ENCODE measurements at regions not wholly inside any gene's neighbourhood (a gene's known extent, or its start where the extent isn't known, plus 50 kb on each side); places are given as distances from the start of the nearest gene placed in this dataset.
"Not testable (repeated sequence)": the region's sequence is repeated elsewhere in the genome, so short reads cannot be mapped to it uniquely, and the experiment has no call there.

- DNase-seq = no peak
Observed at GRCh38 chr5:103706939-103707682, 144.5 kb upstream of the NUDT12 start.

- DNase-seq = no peak
Observed at GRCh38 chr5:103703617-103704016, 141.0 kb upstream of the NUDT12 start.

- DNase-seq = no peak
Observed at GRCh38 chr5:103693517-103693916, 130.9 kb upstream of the NUDT12 start.

GRCh38 chr5:103690676-103691075, 128.1 kb upstream of the NUDT12 start:
- no peak for DNase-seq

- DNase-seq = no peak
Observed at GRCh38 chr5:103679873-103680272, 117.3 kb upstream of the NUDT12 start.

GRCh38 chr5:103676198-103676597, 113.6 kb upstream of the NUDT12 start:
- not testable (repeated sequence) for DNase-seq

DNA sequence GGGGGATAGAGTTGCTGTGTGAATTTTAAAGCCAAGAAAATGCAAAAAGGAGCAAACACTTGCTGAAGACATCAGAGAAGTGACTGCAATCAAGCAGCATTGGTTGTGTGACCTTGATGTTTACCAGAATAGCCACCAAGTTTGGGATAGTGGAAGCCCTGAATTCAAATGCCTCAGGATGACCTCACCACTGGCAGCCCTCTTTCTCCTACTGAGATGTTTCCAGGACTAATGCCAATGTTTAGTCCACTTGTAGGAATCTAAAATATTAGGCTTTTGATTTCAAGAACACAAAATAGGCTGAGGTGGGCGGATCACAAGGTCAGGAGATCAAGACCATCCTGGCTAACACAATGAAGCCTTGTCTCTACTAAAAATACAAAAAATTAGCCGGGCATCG, 112.2 kb upstream of the NUDT12 start:
- DNase-seq = no peak

DNA sequence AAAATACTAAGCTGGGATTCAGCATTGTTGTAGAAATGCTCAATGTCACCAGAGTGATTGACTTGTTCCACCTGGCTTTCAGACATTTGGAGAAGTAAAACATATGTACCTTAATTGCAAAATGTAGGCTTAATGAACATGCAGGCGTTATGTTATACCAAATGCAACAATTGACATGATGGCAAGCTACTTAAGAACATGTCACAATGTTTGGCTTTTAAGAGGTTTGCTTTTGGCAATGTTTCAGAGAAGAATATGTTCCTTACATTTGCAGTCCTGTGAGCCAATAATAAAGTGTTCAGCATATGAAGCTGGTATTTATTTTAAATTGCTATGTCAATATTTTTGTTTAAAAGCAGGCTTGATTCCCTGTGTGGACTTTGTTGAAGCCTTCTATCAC, 111.7 kb upstream of the NUDT12 start:
- no peak for DNase-seq

DNA sequence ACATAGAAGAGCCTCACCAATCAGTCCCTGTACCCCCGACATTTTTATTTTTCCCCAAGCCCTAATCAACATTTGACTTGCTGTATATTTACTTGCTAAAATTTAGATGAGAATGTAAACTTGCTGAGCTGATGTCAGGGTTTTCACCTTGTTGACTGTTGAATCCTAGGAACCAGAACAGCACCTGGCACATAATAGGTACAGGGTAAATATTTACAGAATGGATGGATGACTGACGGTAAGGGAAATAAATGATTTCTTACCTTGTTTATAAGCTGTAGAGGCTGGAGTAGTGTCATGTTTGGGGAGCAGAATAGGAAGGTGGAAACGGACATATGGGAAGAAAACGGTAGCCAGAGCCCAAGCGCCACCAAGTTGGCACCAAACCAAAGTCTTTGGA, 107.0 kb upstream of the NUDT12 start:
- DNase-seq = no peak

GRCh38 chr5:103668281-103668680, 105.7 kb upstream of the NUDT12 start:
- no peak for DNase-seq

- peak; percentile 50 for DNase-seq
Observed at GRCh38 chr5:103667068-103667467, 104.5 kb upstream of the NUDT12 start.

GRCh38 chr5:103657301-103657700, 94.7 kb upstream of the NUDT12 start:
- DNase-seq = no peak

- no peak for DNase-seq
Observed at GRCh38 chr5:103648086-103648485, 85.5 kb upstream of the NUDT12 start.

GRCh38 chr5:103646698-103647614, 84.4 kb upstream of the NUDT12 start:
- no peak for DNase-seq

DNA sequence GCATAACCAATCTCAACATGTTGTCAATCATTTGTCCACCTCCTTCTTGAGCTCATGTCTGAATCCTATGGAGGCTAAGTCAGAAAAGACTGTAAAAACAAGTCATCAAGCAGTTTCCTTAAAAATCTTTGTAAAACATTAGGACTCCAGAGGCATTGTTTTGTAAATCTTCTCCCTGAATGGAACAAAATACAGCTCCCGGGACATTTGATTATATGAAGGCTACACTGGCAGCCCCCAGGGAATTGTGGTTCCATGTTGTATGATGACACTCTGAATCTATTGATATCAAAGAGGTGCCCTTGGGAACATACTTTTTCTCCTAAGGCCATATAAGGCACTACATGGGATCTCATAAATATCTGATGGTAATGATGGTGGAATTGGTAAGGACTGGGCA, 83.2 kb upstream of the NUDT12 start:
- DNase-seq = no peak

DNA sequence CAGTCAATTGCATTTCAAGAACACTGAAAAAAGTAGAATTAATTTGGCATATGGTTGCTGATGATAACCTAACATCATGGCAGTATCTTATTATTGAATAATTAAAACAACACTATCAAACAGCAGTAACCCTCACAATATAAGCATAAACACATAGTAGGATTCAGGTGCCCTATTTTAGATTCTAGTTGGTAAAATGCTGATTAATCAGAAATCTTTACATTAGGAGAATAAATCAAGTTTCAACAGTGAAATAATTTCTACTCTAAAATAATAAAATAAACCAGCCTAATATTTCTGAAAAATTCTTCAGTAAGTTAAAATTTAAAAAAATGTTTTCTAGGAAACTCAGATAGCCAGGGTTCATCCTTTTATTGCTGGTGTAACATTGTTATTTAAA, 76.4 kb upstream of the NUDT12 start:
- DNase-seq = no peak

GRCh38 chr5:103624675-103625074, 62.1 kb upstream of the NUDT12 start:
- DNase-seq = no peak

GRCh38 chr5:103624035-103624480, 61.5 kb upstream of the NUDT12 start:
- no peak for DNase-seq

GRCh38 chr5:103623425-103623824, 60.8 kb upstream of the NUDT12 start:
- no peak for DNase-seq

- DNase-seq = no peak
Observed at GRCh38 chr5:103621548-103621930, 59.0 kb upstream of the NUDT12 start.

DNA sequence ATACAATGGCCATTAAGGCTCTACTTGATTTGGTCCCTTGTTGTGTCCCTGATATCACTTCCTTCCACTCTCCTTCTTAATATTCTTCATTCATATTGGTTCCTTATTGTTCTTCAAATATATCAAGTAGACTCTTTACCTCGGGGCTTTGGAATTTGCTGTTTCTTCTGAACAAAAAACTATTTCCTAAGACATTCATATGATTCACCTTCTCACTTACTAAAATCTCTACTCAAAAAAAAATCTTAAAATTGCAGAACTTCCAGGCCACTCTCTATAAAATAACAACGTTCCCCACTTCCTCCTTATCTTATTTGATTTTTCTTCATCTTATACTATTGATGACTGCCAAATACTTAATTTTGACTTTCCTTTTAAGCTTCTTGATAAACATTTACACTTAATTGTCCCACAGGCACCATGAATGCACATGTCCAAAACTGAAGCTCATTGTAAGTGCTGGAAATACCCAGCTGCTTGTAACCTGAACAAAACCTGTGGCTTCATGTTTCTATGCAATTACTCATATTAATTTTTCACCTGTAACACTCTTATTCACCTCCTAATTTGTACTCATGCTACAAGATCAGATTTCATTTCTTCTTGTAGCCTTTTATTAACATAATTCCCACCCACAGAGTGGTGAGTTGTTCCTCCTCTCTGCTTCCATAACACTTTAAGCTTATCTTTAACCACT, 58.4 kb upstream of the NUDT12 start:
- DNase-seq = no peak

GRCh38 chr5:103617913-103618312, 55.3 kb upstream of the NUDT12 start:
- no peak for DNase-seq

- no peak for DNase-seq
Observed at GRCh38 chr5:103617090-103617489, 54.5 kb upstream of the NUDT12 start.

DNA sequence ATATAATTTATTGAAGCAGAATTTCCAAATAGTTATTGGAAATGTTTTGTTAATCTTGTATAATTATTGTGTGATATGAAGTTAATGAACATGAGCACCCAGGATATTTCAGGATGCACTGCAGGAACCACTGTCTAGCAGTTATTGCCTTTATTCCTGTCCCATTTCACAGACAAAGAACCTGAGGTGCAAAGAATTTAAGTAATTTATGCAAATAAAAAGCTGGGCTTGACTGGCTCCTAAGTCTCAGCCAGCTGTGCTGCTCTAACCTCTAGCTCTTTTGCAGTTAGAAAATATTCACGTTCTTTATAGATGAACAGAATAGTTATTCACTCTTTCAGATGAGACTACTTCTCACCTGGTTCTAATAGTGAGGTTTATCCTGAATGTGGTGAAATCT, 50.0 kb upstream of the NUDT12 start:
- no peak for DNase-seq

All from islet precursor cell (in vitro differentiated cells).